ENCODE measurements at regions not wholly inside any gene's neighbourhood (a gene's known extent, or its start where the extent isn't known, plus 50 kb on each side); places are given as distances from the start of the nearest gene placed in this dataset.
"Not testable (repeated sequence)": the region's sequence is repeated elsewhere in the genome, so short reads cannot be mapped to it uniquely, and the experiment has no call there.

GRCh38 chr17:26982563-26982962 lies 311.4 kb upstream of the WSB1 start:
- WGBS (ENCODE audit: insufficient coverage): 78% methylated on average over 2 of the region's 3 CpGs
- H3K4me3 ChIP-seq (ENCODE audit: low read depth, low read length); H3K9me3 ChIP-seq (ENCODE audit: control insufficient read depth, insufficient read depth, low read length); H3K4me1 ChIP-seq (ENCODE audit: control insufficient read depth, insufficient read depth, low read length); DNase-seq (ENCODE audit: low read depth in 4 of 6, low spot score in 6 of 6); H3K36me3 ChIP-seq (ENCODE audit: control insufficient read depth, insufficient read depth, low read length); H3K27ac ChIP-seq (ENCODE audit: low read depth, low read length); H3K27me3 ChIP-seq (ENCODE audit: control insufficient read depth, insufficient read depth, low read length): not testable (repeated sequence)

DNA sequence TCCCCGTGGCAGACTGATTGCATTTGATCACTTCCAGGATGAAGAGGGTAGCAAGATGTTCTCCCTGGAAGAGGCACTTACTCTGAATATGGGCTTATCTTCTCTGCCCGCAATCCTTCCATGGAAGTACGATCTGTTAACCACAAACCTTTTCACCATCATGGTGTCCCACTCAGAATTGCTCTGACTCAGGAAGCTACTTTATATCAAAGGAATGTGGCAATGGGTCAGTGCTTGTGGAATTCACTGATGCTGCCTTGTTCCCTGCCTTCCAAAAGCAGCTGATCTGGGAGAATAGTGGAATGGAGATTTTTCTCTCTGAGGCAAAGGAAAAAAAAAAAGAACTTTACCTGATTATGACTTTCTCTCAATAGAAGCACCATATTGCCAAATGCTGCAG lies 306.1 kb upstream of the WSB1 start:
- 17% methylated on average over 1 of the region's 3 CpGs for WGBS (ENCODE audit: insufficient coverage)
- DNase-seq (ENCODE audit: low read depth in 4 of 6, low spot score in 6 of 6); H3K4me3 ChIP-seq (ENCODE audit: low read depth, low read length); H3K4me1 ChIP-seq (ENCODE audit: control insufficient read depth, insufficient read depth, low read length); H3K36me3 ChIP-seq (ENCODE audit: control insufficient read depth, insufficient read depth, low read length); H3K9me3 ChIP-seq (ENCODE audit: control insufficient read depth, insufficient read depth, low read length); H3K27ac ChIP-seq (ENCODE audit: low read depth, low read length); H3K27me3 ChIP-seq (ENCODE audit: control insufficient read depth, insufficient read depth, low read length): not testable (repeated sequence)

- WGBS (ENCODE audit: insufficient coverage): 57% methylated on average over 5 of the region's 6 CpGs
- not testable (repeated sequence) for DNase-seq (ENCODE audit: low read depth in 4 of 6, low spot score in 6 of 6); H3K36me3 ChIP-seq (ENCODE audit: control insufficient read depth, insufficient read depth, low read length); H3K27me3 ChIP-seq (ENCODE audit: control insufficient read depth, insufficient read depth, low read length); H3K4me1 ChIP-seq (ENCODE audit: control insufficient read depth, insufficient read depth, low read length); H3K9me3 ChIP-seq (ENCODE audit: control insufficient read depth, insufficient read depth, low read length); H3K4me3 ChIP-seq (ENCODE audit: low read depth, low read length); H3K27ac ChIP-seq (ENCODE audit: low read depth, low read length)
These were observed 299.3 kb upstream of the WSB1 start for GRCh38 chr17:26994648-26995047.

- H3K9me3 ChIP-seq (ENCODE audit: control insufficient read depth, insufficient read depth, low read length): not testable (repeated sequence)
- 33% methylated on average over 2 of the region's 7 CpGs for WGBS (ENCODE audit: insufficient coverage)
These were observed 297.6 kb upstream of the WSB1 start for GRCh38 chr17:26996146-26996916.

GRCh38 chr17:27007734-27008531 lies 286.0 kb upstream of the WSB1 start:
- H3K4me3 ChIP-seq (ENCODE audit: low read depth, low read length); H3K27ac ChIP-seq (ENCODE audit: low read depth, low read length); H3K4me1 ChIP-seq (ENCODE audit: control insufficient read depth, insufficient read depth, low read length); H3K36me3 ChIP-seq (ENCODE audit: control insufficient read depth, insufficient read depth, low read length); H3K27me3 ChIP-seq (ENCODE audit: control insufficient read depth, insufficient read depth, low read length); DNase-seq (ENCODE audit: low read depth in 4 of 6, low spot score in 6 of 6); H3K9me3 ChIP-seq (ENCODE audit: control insufficient read depth, insufficient read depth, low read length): not testable (repeated sequence)
- 57% methylated on average over 3 of the region's 4 CpGs for WGBS (ENCODE audit: insufficient coverage)

More at GRCh38 chr17:26996146-26996916, 297.6 kb upstream of the WSB1 start:
- H3K27ac ChIP-seq (ENCODE audit: low read depth, low read length); H3K36me3 ChIP-seq (ENCODE audit: control insufficient read depth, insufficient read depth, low read length); H3K27me3 ChIP-seq (ENCODE audit: control insufficient read depth, insufficient read depth, low read length); H3K4me3 ChIP-seq (ENCODE audit: low read depth, low read length); DNase-seq (ENCODE audit: low read depth in 4 of 6, low spot score in 6 of 6); H3K4me1 ChIP-seq (ENCODE audit: control insufficient read depth, insufficient read depth, low read length): not testable (repeated sequence)

DNA sequence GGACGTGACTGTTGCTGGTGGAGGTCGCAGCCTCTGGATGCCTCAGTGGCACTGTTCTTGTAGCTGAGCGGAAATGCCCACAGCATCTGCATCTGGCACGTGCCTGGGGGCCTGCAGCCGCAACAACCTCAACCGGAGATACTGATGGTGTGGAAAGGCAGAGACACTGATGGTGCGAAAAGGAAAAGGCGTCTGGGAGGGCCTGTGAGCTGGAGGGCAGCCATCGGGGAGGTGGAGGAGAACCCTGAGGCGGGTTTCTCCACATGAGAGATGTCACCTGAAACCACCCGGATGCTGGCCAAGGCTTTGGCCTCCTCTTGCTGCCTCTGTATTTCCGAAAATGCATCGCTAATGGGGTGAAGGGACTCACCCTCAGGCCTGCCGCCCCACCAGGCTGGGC lies 284.8 kb upstream of the WSB1 start:
- Histone ChIP-seq H3K27me3 (ENCODE audit: control insufficient read depth, insufficient read depth, low read length) (no peaks in the 10 kb centered on the region), H3K36me3 (ENCODE audit: control insufficient read depth, insufficient read depth, low read length) (no peaks in the 10 kb centered on the region), H3K9me3 (ENCODE audit: control insufficient read depth, insufficient read depth, low read length) (peaks cover 2% of the 10 kb centered on the region), H3K27ac (ENCODE audit: low read depth, low read length) (no peak overlapping the region), H3K4me3 (ENCODE audit: low read depth, low read length) (no peak overlapping the region), H3K4me1 (ENCODE audit: control insufficient read depth, insufficient read depth, low read length) (no peaks in the 10 kb centered on the region)
- 81% methylated on average over 11 of the region's 14 CpGs for WGBS (ENCODE audit: insufficient coverage)
- DNase-seq (ENCODE audit: low read depth in 4 of 6, low spot score in 6 of 6): no peak

- not testable (repeated sequence) for H3K4me1 ChIP-seq (ENCODE audit: control insufficient read depth, insufficient read depth, low read length); H3K9me3 ChIP-seq (ENCODE audit: control insufficient read depth, insufficient read depth, low read length); H3K27me3 ChIP-seq (ENCODE audit: control insufficient read depth, insufficient read depth, low read length); H3K27ac ChIP-seq (ENCODE audit: low read depth, low read length); H3K4me3 ChIP-seq (ENCODE audit: low read depth, low read length); DNase-seq (ENCODE audit: low read depth in 4 of 6, low spot score in 6 of 6); H3K36me3 ChIP-seq (ENCODE audit: control insufficient read depth, insufficient read depth, low read length)
- WGBS (ENCODE audit: insufficient coverage): 38% methylated on average over 2 of the region's 3 CpGs
These were observed 283.8 kb upstream of the WSB1 start for GRCh38 chr17:27010138-27010537.

DNA sequence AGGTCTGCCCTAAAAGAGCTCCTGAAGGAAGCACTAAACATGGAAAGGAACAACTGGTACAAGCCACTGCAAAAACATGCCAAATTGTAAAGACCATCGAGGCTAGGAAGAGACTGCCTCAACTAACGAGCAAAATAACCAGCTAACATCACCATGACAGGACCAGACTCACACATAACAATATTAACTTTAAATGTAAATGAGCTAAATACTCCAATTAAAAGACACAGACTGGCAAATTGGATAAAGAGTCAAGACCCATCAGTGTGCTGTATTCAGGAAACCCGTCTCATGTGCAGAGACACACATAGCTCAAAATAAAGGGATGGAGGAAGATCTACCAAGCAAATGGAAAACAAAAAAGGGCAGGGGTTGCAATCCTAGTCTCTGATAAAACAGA lies 263.4 kb upstream of the WSB1 start:
- H3K27me3 ChIP-seq (ENCODE audit: control insufficient read depth, insufficient read depth, low read length); DNase-seq (ENCODE audit: low read depth in 4 of 6, low spot score in 6 of 6); H3K36me3 ChIP-seq (ENCODE audit: control insufficient read depth, insufficient read depth, low read length); H3K9me3 ChIP-seq (ENCODE audit: control insufficient read depth, insufficient read depth, low read length); H3K4me3 ChIP-seq (ENCODE audit: low read depth, low read length); H3K4me1 ChIP-seq (ENCODE audit: control insufficient read depth, insufficient read depth, low read length); H3K27ac ChIP-seq (ENCODE audit: low read depth, low read length): not testable (repeated sequence)
- no CpG with 5 or more reads among the region's 3 CpGs for WGBS (ENCODE audit: insufficient coverage)

GRCh38 chr17:27038676-27039075 lies 255.2 kb upstream of the WSB1 start:
- no peak for DNase-seq (ENCODE audit: low read depth in 4 of 6, low spot score in 6 of 6)
- Histone ChIP-seq H3K27ac (ENCODE audit: low read depth, low read length) (no peak overlapping the region), H3K27me3 (ENCODE audit: control insufficient read depth, insufficient read depth, low read length) (no peaks in the 10 kb centered on the region), H3K4me3 (ENCODE audit: low read depth, low read length) (no peak overlapping the region), H3K9me3 (ENCODE audit: control insufficient read depth, insufficient read depth, low read length) (no peaks in the 10 kb centered on the region), H3K4me1 (ENCODE audit: control insufficient read depth, insufficient read depth, low read length) (no peaks in the 10 kb centered on the region), H3K36me3 (ENCODE audit: control insufficient read depth, insufficient read depth, low read length) (no peaks in the 10 kb centered on the region)
- no CpG with 5 or more reads among the region's 2 CpGs for WGBS (ENCODE audit: insufficient coverage)

GRCh38 chr17:27045039-27045438 lies 248.9 kb upstream of the WSB1 start:
- not testable (repeated sequence) for DNase-seq (ENCODE audit: low read depth in 4 of 6, low spot score in 6 of 6); H3K4me3 ChIP-seq (ENCODE audit: low read depth, low read length); H3K4me1 ChIP-seq (ENCODE audit: control insufficient read depth, insufficient read depth, low read length); H3K27ac ChIP-seq (ENCODE audit: low read depth, low read length); H3K27me3 ChIP-seq (ENCODE audit: control insufficient read depth, insufficient read depth, low read length); H3K9me3 ChIP-seq (ENCODE audit: control insufficient read depth, insufficient read depth, low read length); H3K36me3 ChIP-seq (ENCODE audit: control insufficient read depth, insufficient read depth, low read length)
- 83% methylated on average over 11 of the region's 12 CpGs for WGBS (ENCODE audit: insufficient coverage)

Data from spinal cord (tissue), 9 donors.